A549 (cell line): ENCODE measurements at regions not wholly inside any gene's neighbourhood (a gene's known extent, or its start where the extent isn't known, plus 50 kb on each side); places are given as distances from the start of the nearest gene placed in this dataset.

Experiments used
- ATAC-seq, 2 experiments: fragments of 200-7000 bp in 1 of 2; fragments of >200 bp in 1 of 2; cut with Nextera tagmentation in 1 of 2; cut with Tn5 transposase in 1 of 2; 3 replicates each; pipeline versions ENCODE4 v1.8.0 to v1.9.1; 2018 to 2020; ENCODE audit warnings: mild to moderate bottlenecking in 1 of 2, moderate library complexity in 1 of 2
- CTCF ChIA-PET: fragments of 300-600 bp; sonication (Branson Sonifier 250); formaldehyde crosslinking; extraction: SDS; loops from one replicate; lab custom pipeline; 2021; ENCODE audit warnings: antibody characterized with exemption, inconsistent platforms; lab: Yijun Ruan, JAX
- POLR2A ChIA-PET: fragments of 350-600 bp; formaldehyde crosslinking; extraction: SDS; loops from one replicate; lab custom pipeline; 2021; ENCODE audit warnings: antibody characterized with exemption, inconsistent platforms; lab: Yijun Ruan, JAX
- DNase-seq, 2 experiments: peaks; one replicate each; pipeline versions ENCODE4 v3.0.0 to v3.0.0-alpha.2; 2011 to 2016; ENCODE audit warnings: low read depth in 1 of 2, low spot score in 1 of 2
- FAIRE-seq: peaks from 2 replicates; lab custom pipeline; 2011; peaks lifted over from hg19 to GRCh38; lab: Jason Lieb, UNC
- H3K27ac ChIP-seq, 2 experiments: fragments of >200 bp; sonication (Bioruptor Twin); formaldehyde crosslinking; 3 replicates each; pipeline ENCODE4 v1.5.1; 2016 to 2017
- H3K4me1 ChIP-seq: fragments of >200 bp; sonication (Bioruptor Twin); formaldehyde crosslinking; 3 replicates; pipeline ENCODE4 v1.6.1; 2016
- H3K4me2 ChIP-seq: fragments of >200 bp; sonication (Bioruptor Twin); formaldehyde crosslinking; 3 replicates; pipeline ENCODE4 v1.6.1; 2016
- H3K4me3 ChIP-seq: fragments of >200 bp; sonication (Bioruptor Twin); formaldehyde crosslinking; 3 replicates; pipeline ENCODE4 v1.5.1; 2016
- H3K9me3 ChIP-seq: fragments of >200 bp; sonication (Bioruptor Twin); formaldehyde crosslinking; 3 replicates; pipeline ENCODE4 v1.6.1; 2016
- ATOH8 ChIP-seq: fragments of 250-450 bp; sonication (Bioruptor Pico); IDR thresholded peaks from 2 replicates; pipeline ENCODE4 v1.5.0; 2020; ENCODE audit warnings: low read depth, mild to moderate bottlenecking, moderate library complexity
- BHLHE40 ChIP-seq: IDR thresholded peaks from 2 replicates; pipeline ENCODE4 v1.6.1; 2012; ENCODE audit warnings: low read depth, low read length, inconsistent platforms
- CBX2 ChIP-seq: fragments of 200-600 bp; sonication (generic); IDR thresholded peaks from 2 replicates; pipeline ENCODE4 v1.6.1; 2016; ENCODE audit warnings: low read depth, mild to moderate bottlenecking, borderline replicate concordance
- CBX8 ChIP-seq: fragments of 200-600 bp; sonication (generic); IDR thresholded peaks from 2 replicates; pipeline ENCODE4 v1.6.1; 2016
- E2F6 ChIP-seq: IDR thresholded peaks from 2 replicates; pipeline ENCODE4 v1.6.1; 2012; ENCODE audit warnings: low read depth, borderline replicate concordance
- EHF ChIP-seq: fragments of 250-450 bp; sonication (Bioruptor Pico); IDR thresholded peaks from 2 replicates; pipeline ENCODE4 v1.5.0; 2020; ENCODE audit warnings: mild to moderate bottlenecking
- ESRRA ChIP-seq: fragments of 150-350 bp; IDR thresholded peaks from 2 replicates; pipeline ENCODE4 v1.6.1; 2014; ENCODE audit warnings: mild to moderate bottlenecking, low read length, borderline replicate concordance
- FOXS1 ChIP-seq: fragments of 250-450 bp; sonication (Bioruptor Pico); IDR thresholded peaks from 2 replicates; pipeline ENCODE4 v1.5.0; 2020; ENCODE audit warnings: mild to moderate bottlenecking, moderate library complexity
- HOXA7 ChIP-seq: fragments of 250-450 bp; sonication (Bioruptor Pico); IDR thresholded peaks from 2 replicates; pipeline ENCODE4 v1.5.0; 2020; ENCODE audit warnings: mild to moderate bottlenecking, moderate library complexity
- HOXB13 ChIP-seq: fragments of 250-450 bp; sonication (Bioruptor Pico); IDR thresholded peaks from 2 replicates; pipeline ENCODE4 v1.5.0; 2020; ENCODE audit warnings: low read depth, mild to moderate bottlenecking, moderate library complexity
- JUN ChIP-seq, 2 experiments: fragments of >200 bp; sonication (Bioruptor Twin); formaldehyde crosslinking; IDR thresholded peaks; 2 replicates in 1 of 2; 3 replicates in 1 of 2; pipeline ENCODE4 v1.6.1; 2016 to 2017
- MYC ChIP-seq: IDR thresholded peaks from 2 replicates; pipeline ENCODE4 v1.6.1; 2012; ENCODE audit warnings: mild to moderate bottlenecking, inconsistent platforms, low read length, improper control_type of control experiment, borderline replicate concordance
- NPAS2 ChIP-seq: fragments of 250-450 bp; sonication (Bioruptor Pico); IDR thresholded peaks from 2 replicates; pipeline ENCODE4 v1.8.0; 2022; ENCODE audit warnings: mild to moderate bottlenecking, moderate library complexity, borderline replicate concordance
- PBX3 ChIP-seq: IDR thresholded peaks from 2 replicates; pipeline ENCODE4 v1.6.1; 2012
- POLR2A ChIP-seq: IDR thresholded peaks from 2 replicates; pipeline ENCODE4 v1.6.1; 2012; ENCODE audit warnings: mild to moderate bottlenecking, low read length
- RARB ChIP-seq: fragments of 250-450 bp; sonication (Bioruptor Pico); IDR thresholded peaks from 2 replicates; pipeline ENCODE4 v1.8.0; 2021; ENCODE audit warnings: mild to moderate bottlenecking, moderate library complexity
- RCOR1 ChIP-seq: fragments of 150-350 bp; IDR thresholded peaks from 2 replicates; pipeline ENCODE4 v1.6.1; 2014; ENCODE audit warnings: antibody characterized with exemption, low read length, low read depth
- REST ChIP-seq: fragments of 200-600 bp; sonication (generic); IDR thresholded peaks from 2 replicates; pipeline ENCODE4 v1.6.1; 2016; ENCODE audit warnings: antibody characterized with exemption, mild to moderate bottlenecking, moderate library complexity
- SREBF2 ChIP-seq: fragments of 450-650 bp; IDR thresholded peaks from 2 replicates; pipeline ENCODE4 v1.6.1; 2014; ENCODE audit warnings: mild to moderate bottlenecking, moderate library complexity
- ZC3H11A ChIP-seq: fragments of 450-650 bp; IDR thresholded peaks from 2 replicates; pipeline ENCODE4 v1.6.1; 2014; ENCODE audit warnings: antibody characterized with exemption, mild to moderate bottlenecking
- ZNF302 ChIP-seq: fragments of 250-450 bp; sonication (Bioruptor Pico); IDR thresholded peaks from 2 replicates; pipeline ENCODE4 v1.9.0; 2021; ENCODE audit warnings: inconsistent platforms, mild to moderate bottlenecking, moderate library complexity
- WGBS: methylation state at CpG from one replicate; pipeline ENCODE4 v1.1.6; 2017; ENCODE audit errors: missing lambda C conversion rate; 5-methylcytosine and 5-hydroxymethylcytosine counted together
- TF ChIP-seq, protein P1 (sequence below): fragments of >200 bp; sonication (Bioruptor Twin); formaldehyde crosslinking; IDR thresholded peaks from 3 replicates; pipeline ENCODE4 v1.5.1; 2016

DNA sequence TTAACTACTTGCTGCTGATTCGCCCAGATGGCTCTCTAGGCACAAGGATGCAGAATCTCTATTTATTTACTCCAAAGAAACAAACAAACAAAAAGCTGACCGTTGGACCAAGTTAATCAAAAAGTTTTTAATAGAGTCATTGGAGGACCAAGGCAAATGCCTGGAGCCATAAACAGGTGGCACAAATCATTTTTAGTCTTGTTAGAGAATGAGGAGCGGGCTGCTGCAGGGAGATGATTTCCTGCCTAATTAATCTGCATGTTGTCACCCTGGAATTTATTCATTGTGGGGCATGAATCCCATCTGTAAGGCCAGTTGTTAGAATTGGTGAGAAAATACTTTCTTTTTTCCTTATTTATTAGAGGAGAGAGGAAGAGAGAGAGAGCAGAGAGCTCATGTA lies 147.4 kb upstream of the GATB start:
- CTCF ChIA-PET = interaction anchor here (0.8 to 1.2 kb wide), 2 partner anchors 9 to 22 kb away, joined by 3 read pairs; no protein-coding TSS in a partner anchor

DNA sequence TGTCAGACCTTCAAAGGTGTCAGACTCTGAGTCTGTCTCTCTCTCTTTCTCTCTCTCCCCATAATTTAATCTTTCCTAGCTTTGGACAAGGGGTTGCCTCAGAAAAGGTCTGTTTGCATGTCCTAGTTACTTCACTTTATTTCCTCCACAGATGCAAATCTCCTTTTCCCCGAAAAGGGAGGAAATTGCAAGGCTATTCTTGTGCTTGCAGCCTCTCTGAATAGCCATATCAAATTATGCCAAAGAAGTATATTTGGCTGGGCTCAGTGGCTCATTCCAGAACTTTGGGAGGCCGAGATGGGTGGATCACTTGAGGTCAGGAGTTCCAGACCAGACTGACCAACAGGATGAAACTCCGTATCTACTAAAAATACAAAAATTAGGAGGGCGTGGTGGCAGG lies 145.6 kb upstream of the GATB start:
- Histone ChIP-seq H3K4me2 (no peak overlapping the region), H3K4me3 (no peak overlapping the region), H3K27ac (no peak overlapping the region), H3K9me3 (peaks cover 2% of the 10 kb centered on the region; the same call in 1 of the 3 replicates), H3K4me1 (no peaks in the 10 kb centered on the region)
- no peak for FAIRE-seq
- no peak for ATAC-seq
- TF ChIP-seq ATOH8 (CRISPR knock-in tag) (no peak), NPAS2 (CRISPR knock-in tag) (no peak), HOXB13 (CRISPR knock-in tag) (no peak), ESRRA (no peak), ZC3H11A (no peak), REST (no peak), RCOR1 (no peak), JUN (IDR thresholded peaks at IDR 0.05) (no peak)
- 17% methylated on average over 4 of the region's 4 CpGs for WGBS
- POLR2A ChIA-PET = no interaction called here
- DNase-seq = no peak
- CTCF ChIA-PET = no interaction called here

More for the DNA sequence above, 147.4 kb upstream of the GATB start:
- ATAC-seq = no peak
- no peak overlapping the region for H3K4me2 ChIP-seq
- no peak overlapping the region for H3K4me3 ChIP-seq
- TF ChIP-seq CBX8 = no peak
- TF ChIP-seq NPAS2 (CRISPR knock-in tag) = no peak
- no peak for TF ChIP-seq MYC
- no peak for TF ChIP-seq SREBF2
- TF ChIP-seq PBX3 = no peak
- no peak for TF ChIP-seq CBX2
- TF ChIP-seq RCOR1 = no peak
- TF ChIP-seq EHF (CRISPR knock-in tag) = no peak
- no peaks in the 10 kb centered on the region for H3K9me3 ChIP-seq
- POLR2A ChIA-PET = no interaction called here
- DNase-seq = no peak
- no peak for FAIRE-seq
- 22% methylated on average over 3 of the region's 3 CpGs for WGBS
- H3K4me1 ChIP-seq = no peaks in the 10 kb centered on the region
- no peak overlapping the region for H3K27ac ChIP-seq

GRCh38 chr4:151905197-151905596 lies 144.4 kb upstream of the GATB start:
- H3K9me3 ChIP-seq = peaks cover 2% of the 10 kb centered on the region; the same call in 1 of the 3 replicates
- DNase-seq = no peak
- H3K4me2 ChIP-seq = no peak overlapping the region
- H3K4me1 ChIP-seq = no peaks in the 10 kb centered on the region
- no peak overlapping the region for H3K4me3 ChIP-seq
- POLR2A ChIA-PET = no interaction called here
- no peak for FAIRE-seq
- no peak overlapping the region for H3K27ac ChIP-seq
- no peak for ATAC-seq
- CTCF ChIA-PET = no interaction called here
- 0% methylated on average over 1 of the region's 1 CpG for WGBS
- TF ChIP-seq POLR2A = no peak
- TF ChIP-seq, protein P1, sequence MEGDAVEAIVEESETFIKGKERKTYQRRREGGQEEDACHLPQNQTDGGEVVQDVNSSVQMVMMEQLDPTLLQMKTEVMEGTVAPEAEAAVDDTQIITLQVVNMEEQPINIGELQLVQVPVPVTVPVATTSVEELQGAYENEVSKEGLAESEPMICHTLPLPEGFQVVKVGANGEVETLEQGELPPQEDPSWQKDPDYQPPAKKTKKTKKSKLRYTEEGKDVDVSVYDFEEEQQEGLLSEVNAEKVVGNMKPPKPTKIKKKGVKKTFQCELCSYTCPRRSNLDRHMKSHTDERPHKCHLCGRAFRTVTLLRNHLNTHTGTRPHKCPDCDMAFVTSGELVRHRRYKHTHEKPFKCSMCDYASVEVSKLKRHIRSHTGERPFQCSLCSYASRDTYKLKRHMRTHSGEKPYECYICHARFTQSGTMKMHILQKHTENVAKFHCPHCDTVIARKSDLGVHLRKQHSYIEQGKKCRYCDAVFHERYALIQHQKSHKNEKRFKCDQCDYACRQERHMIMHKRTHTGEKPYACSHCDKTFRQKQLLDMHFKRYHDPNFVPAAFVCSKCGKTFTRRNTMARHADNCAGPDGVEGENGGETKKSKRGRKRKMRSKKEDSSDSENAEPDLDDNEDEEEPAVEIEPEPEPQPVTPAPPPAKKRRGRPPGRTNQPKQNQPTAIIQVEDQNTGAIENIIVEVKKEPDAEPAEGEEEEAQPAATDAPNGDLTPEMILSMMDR = no peak
- no peak for TF ChIP-seq HOXA7 (CRISPR knock-in tag)
- no peak for TF ChIP-seq FOXS1 (CRISPR knock-in tag)
- no peak for TF ChIP-seq BHLHE40
- no peak for TF ChIP-seq ZNF302
- no peak for TF ChIP-seq CBX2
- TF ChIP-seq RARB = no peak
- no peak for TF ChIP-seq E2F6
- TF ChIP-seq, all 56 proteins: peak for 0
